HepG2 (cell line): ENCODE measurements at regions not wholly inside any gene's neighbourhood (a gene's known extent, or its start where the extent isn't known, plus 50 kb on each side); places are given as distances from the start of the nearest gene placed in this dataset.

Experiments used
- ATAC-seq: fragments of 200-7000 bp; cut with Tn5 transposase; 3 replicates; pipeline ENCODE4 v1.9.1; 2020; ENCODE audit warnings: mild to moderate bottlenecking, moderate library complexity
- BruUV-seq: library from RNA; stranded (reverse); fragments of 400-500 nt; replicated peaks from 2 replicates; lab custom pipeline; 2021; lab: Mats Ljungman, UMichigan
- CTCF ChIA-PET: fragments of 300-600 bp; formaldehyde crosslinking; extraction: SDS; loops from one replicate; lab custom pipeline; 2021; ENCODE audit warnings: low total read pairs, inconsistent platforms, low intra/inter-chr PET ratio; lab: Yijun Ruan, JAX
- POLR2A ChIA-PET: fragments of 350-600 bp; sonication (Branson Sonifier 250); formaldehyde crosslinking; loops from one replicate; lab custom pipeline; 2020; ENCODE audit warnings: antibody characterized with exemption, inconsistent platforms; lab: Yijun Ruan, JAX
- DNase-seq: peaks from one replicate; pipeline ENCODE4 v3.0.0-alpha.2; 2015; ENCODE audit warnings: low spot score
- FAIRE-seq: peaks from 3 replicates; lab custom pipeline; 2011; peaks lifted over from hg19 to GRCh38; lab: Jason Lieb, UNC
- H2AFZ ChIP-seq: one replicate; pipeline ENCODE4 v1.6.1; 2011; ENCODE audit warnings: low read length, inconsistent platforms
- H3K27ac ChIP-seq: fragments of 300-600 bp; 3 replicates; pipeline ENCODE4 v1.8.0; 2011; ENCODE audit warnings: mixed run types, mild to moderate bottlenecking, mixed read lengths, low read length, inconsistent platforms; ENCODE audit not compliant: insufficient read depth; ENCODE audit errors: extremely low read length
- H3K27me3 ChIP-seq, 2 experiments: fragments of 200-600 bp in 1 of 2; 2 replicates in 1 of 2; 3 replicates in 1 of 2; pipeline versions ENCODE4 v1.6.0 to v1.8.0; 2011; ENCODE audit warnings: low read length in 2 of 2, mild to moderate bottlenecking in 2 of 2, moderate library complexity in 2 of 2, inconsistent platforms in 1 of 2; ENCODE audit not compliant: insufficient read depth in 2 of 2, control insufficient read depth in 1 of 2
- H3K36me3 ChIP-seq, 2 experiments: fragments of 200-600 bp in 1 of 2; replicated peaks in 1 of 2; 2 replicates in 1 of 2; 3 replicates in 1 of 2; pipeline versions ENCODE4 v1.5.1 to v1.8.0; 2011; ENCODE audit warnings: low read length in 2 of 2, inconsistent platforms in 1 of 2; ENCODE audit not compliant: insufficient read depth in 2 of 2, control insufficient read depth in 1 of 2
- H3K4me1 ChIP-seq: 2 replicates; pipeline ENCODE4 v1.5.1; 2012; ENCODE audit warnings: low read length, inconsistent platforms; ENCODE audit not compliant: insufficient read depth
- H3K4me2 ChIP-seq: 2 replicates; pipeline ENCODE4 v1.6.0; 2011; ENCODE audit warnings: low read depth, low read length, inconsistent platforms
- H3K4me3 ChIP-seq, 3 experiments: fragments of 200-600 bp in 1 of 3; sonication (generic), shearing (Covaris generic) in 1 of 3; replicated peaks in 1 of 3; 2 replicates each; pipeline ENCODE4 v1.5.1; 2011 to 2016; ENCODE audit warnings: low read length in 3 of 3, inconsistent platforms in 2 of 3, low read depth in 2 of 3, mild to moderate bottlenecking in 2 of 3, control low read depth in 1 of 3, mixed read lengths in 1 of 3; ENCODE audit not compliant: insufficient read depth in 1 of 3
- H3K79me2 ChIP-seq: one replicate; pipeline ENCODE4 v1.6.1; 2011; ENCODE audit warnings: low read length, inconsistent platforms; ENCODE audit not compliant: insufficient read depth
- H3K9ac ChIP-seq: 2 replicates; pipeline ENCODE4 v1.6.0; 2011; ENCODE audit warnings: mild to moderate bottlenecking, low read depth, low read length, inconsistent platforms; ENCODE audit not compliant: insufficient read depth
- H3K9me3 ChIP-seq: 2 replicates; pipeline ENCODE4 v1.5.1; 2012; ENCODE audit warnings: mild to moderate bottlenecking, low read length
- H4K20me1 ChIP-seq: 2 replicates; pipeline ENCODE4 v1.6.0; 2011; ENCODE audit warnings: inconsistent platforms, mild to moderate bottlenecking, low read length, moderate library complexity; ENCODE audit not compliant: insufficient read depth
- BCL3 ChIP-seq: sonication (generic); formaldehyde crosslinking; IDR thresholded peaks from 2 replicates; pipeline ENCODE4 v1.5.1; 2020; ENCODE audit warnings: mild to moderate bottlenecking, missing genetic modification reagents, moderate library complexity
- FOXJ3 ChIP-seq: sonication (generic); formaldehyde crosslinking; IDR thresholded peaks from 2 replicates; pipeline ENCODE4 v1.4.0; 2020; ENCODE audit warnings: missing genetic modification reagents, mild to moderate bottlenecking, borderline replicate concordance
- FOXK1 ChIP-seq: sonication (generic); formaldehyde crosslinking; IDR thresholded peaks from 2 replicates; pipeline ENCODE4 v1.4.0; 2020; ENCODE audit warnings: low read depth, missing genetic modification reagents, borderline replicate concordance
- FOXM1 ChIP-seq: sonication (generic); formaldehyde crosslinking; IDR thresholded peaks from 2 replicates; pipeline ENCODE4 v1.5.0; 2020; ENCODE audit warnings: missing genetic modification reagents
- KMT2A ChIP-seq: sonication (generic); formaldehyde crosslinking; IDR thresholded peaks from 2 replicates; pipeline ENCODE4 v1.4.0; 2020; ENCODE audit warnings: missing genetic modification reagents
- ZNF260 ChIP-seq: sonication (generic); formaldehyde crosslinking; IDR thresholded peaks from 2 replicates; pipeline ENCODE4 v1.4.0; 2020; ENCODE audit warnings: missing genetic modification reagents, low read depth, mild to moderate bottlenecking, borderline replicate concordance
- ZNF326 ChIP-seq: sonication (generic); formaldehyde crosslinking; IDR thresholded peaks from 2 replicates; pipeline ENCODE4 v1.4.0; 2020; ENCODE audit warnings: missing genetic modification reagents, borderline replicate concordance
- ZSCAN21 ChIP-seq: sonication (generic); formaldehyde crosslinking; IDR thresholded peaks from 2 replicates; pipeline ENCODE4 v1.8.0; 2022; ENCODE audit warnings: mild to moderate bottlenecking, missing genetic modification reagents, moderate library complexity, borderline replicate concordance
- WGBS: methylation state at CpG from one replicate; pipeline ENCODE4 v1.1.6; 2017; ENCODE audit warnings: low lambda C conversion rate; 5-methylcytosine and 5-hydroxymethylcytosine counted together
- in situ Hi-C: cut with HindIII; loops from 2 replicates; pipeline ENCODE4 v1.10.0; 2017; ENCODE audit warnings: low pct_unique_long_range_greater_than_20kb; ENCODE audit not compliant: extremely low pct_ligation_motif_present
- intact Hi-C: fragments of 100-400 bp; cut with micrococcal nuclease; formaldehyde crosslinking; loops from one replicate; pipeline ENCODE4 v1.10.0; 2022; ENCODE audit not compliant: unreplicated experiment

- Histone ChIP-seq H3K9me3 (no peaks in the 10 kb centered on the region), H4K20me1 (no peaks in the 10 kb centered on the region), H3K9ac (no peak overlapping the region), H3K27me3 (peaks cover 0 to 18% of the 10 kb centered on the region in 2 experiments; a peak in 2 of 5 replicates), H3K27ac (no peak overlapping the region), H3K4me3 (no peak overlapping the region), H3K4me1 (no peaks in the 10 kb centered on the region), H3K79me2 (no peaks in the 10 kb centered on the region), H2AFZ (no peak overlapping the region), H3K4me2 (no peak overlapping the region), H3K36me3 (no peaks in the 10 kb centered on the region)
- no peak for ATAC-seq
- ChIA-PET POLR2A (no interaction called here), CTCF (no interaction called here)
- intact Hi-C loops (no loop called here), in situ Hi-C loops (no loop called here)
- no peak for DNase-seq
- FAIRE-seq, result no peak
- 0% methylated on average over 1 of the region's 1 CpG for WGBS
- TF ChIP-seq ZNF326 (no peak), KMT2A (CRISPR knock-in tag) (no peak), FOXJ3 (CRISPR knock-in tag) (no peak), BCL3 (CRISPR knock-in tag) (no peak), ZNF260 (no peak), FOXK1 (CRISPR knock-in tag) (no peak), FOXM1 (CRISPR knock-in tag) (no peak), ZSCAN21 (no peak)
- BruUV-seq, result no TSS peak
These were observed 194.0 kb upstream of the PLPP4 start for GRCh38 chr10:120262857-120263547.
